Small intestine (tissue), 7 donors: ENCODE measurements at regions not wholly inside any gene's neighbourhood (a gene's known extent, or its start where the extent isn't known, plus 50 kb on each side); places are given as distances from the start of the nearest gene placed in this dataset.
"Not testable (repeated sequence)": the region's sequence is repeated elsewhere in the genome, so short reads cannot be mapped to it uniquely, and the experiment has no call there.

Experiments
- DNase-seq, 2 donors: peaks; one replicate each; pipeline versions ENCODE4 v3.0.0 to v3.0.0-alpha.2; 2013
- FAIRE-seq: peaks from 2 replicates; lab custom pipeline; 2012; peaks lifted over from hg19 to GRCh38; lab: Jason Lieb, UNC
- H3K27ac ChIP-seq, 3 donors: one replicate each; pipeline ENCODE4 v1.5.1; 2013; ENCODE audit warnings: low read length in 2 of 3, mild to moderate bottlenecking in 2 of 3, control low read depth in 1 of 3, inconsistent platforms in 1 of 3, low read depth in 1 of 3, moderate library complexity in 1 of 3
- H3K27me3 ChIP-seq, 3 donors: one replicate each; pipeline ENCODE4 v1.6.1; 2013; ENCODE audit warnings: low read length in 3 of 3, inconsistent platforms in 1 of 3; ENCODE audit not compliant: control insufficient read depth in 3 of 3, insufficient read depth in 3 of 3
- H3K36me3 ChIP-seq, 3 donors: one replicate each; pipeline ENCODE4 v1.6.1; 2013; ENCODE audit warnings: low read length in 3 of 3, inconsistent platforms in 1 of 3, low read depth in 1 of 3, mild to moderate bottlenecking in 1 of 3, moderate library complexity in 1 of 3; ENCODE audit not compliant: control insufficient read depth in 3 of 3, insufficient read depth in 2 of 3
- H3K4me1 ChIP-seq, 3 donors: one replicate each; pipeline ENCODE4 v1.6.1; 2013; ENCODE audit warnings: low read length in 2 of 3, inconsistent platforms in 1 of 3, low read depth in 1 of 3, mild to moderate bottlenecking in 1 of 3, moderate library complexity in 1 of 3; ENCODE audit not compliant: control insufficient read depth in 3 of 3, insufficient read depth in 2 of 3
- H3K4me3 ChIP-seq, 3 donors: one replicate each; pipeline ENCODE4 v1.5.1; 2013; ENCODE audit warnings: low read length in 3 of 3, control low read depth in 1 of 3, inconsistent platforms in 1 of 3, low read depth in 1 of 3, mild to moderate bottlenecking in 1 of 3, moderate library complexity in 1 of 3
- H3K9me3 ChIP-seq, 2 donors: one replicate each; pipeline ENCODE4 v1.6.1; 2013; ENCODE audit warnings: low read depth in 1 of 2, low read length in 1 of 2; ENCODE audit not compliant: control insufficient read depth in 2 of 2, insufficient read depth in 1 of 2
- WGBS, 3 donors: extraction: QIAGEN DNeasy Blood & Tissue Kit; methylation state at CpG; one replicate each; pipeline ENCODE4 v1.1.7; 2013; 5-methylcytosine and 5-hydroxymethylcytosine counted together
- donor health status: healthy with polysubstance abuse.
- donor health status: control.
- donor health status: control.
- donor health status: Bipolar disorder and iron deficiency.
- donor health status: healthy.

GRCh38 chr1:73029571-73029970 is 747.2 kb upstream of the NEGR1 start:
- Histone ChIP-seq H3K27me3 (no peaks in the 10 kb centered on the region), H3K36me3 (no peaks in the 10 kb centered on the region), H3K4me3 (no peak overlapping the region), H3K27ac (no peak overlapping the region), H3K4me1 (no peaks in the 10 kb centered on the region), H3K9me3 (no peaks in the 10 kb centered on the region)
- FAIRE-seq (no peak), DNase-seq (no peak)
- WGBS, 3 donors, result 54 to 78% (median 61%) methylated on average over 2 of the region's 2 CpGs

DNA sequence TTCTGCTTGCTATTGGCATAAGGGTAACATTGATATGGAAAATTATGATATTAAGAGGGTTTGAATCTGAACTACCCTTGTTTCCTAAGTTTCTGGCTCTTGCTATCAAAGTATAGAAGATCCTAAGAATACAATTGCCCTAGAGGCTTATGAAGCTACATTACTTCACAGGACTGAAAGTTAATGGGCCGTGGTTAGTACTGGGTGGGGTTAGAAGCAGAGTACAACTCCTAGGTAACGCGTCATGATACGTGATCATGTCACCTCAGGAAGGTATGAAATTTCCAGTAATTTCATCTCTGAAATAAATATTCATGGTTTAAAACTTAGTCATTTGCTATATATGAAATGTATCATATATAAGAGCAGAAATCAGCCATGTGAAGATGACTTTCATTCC is 743.8 kb upstream of the NEGR1 start:
- Histone ChIP-seq H3K27ac (no peak overlapping the region), H3K27me3 (no peaks in the 10 kb centered on the region), H3K36me3 (no peaks in the 10 kb centered on the region), H3K9me3 (no peaks in the 10 kb centered on the region), H3K4me3 (no peak overlapping the region), H3K4me1 (no peaks in the 10 kb centered on the region)
- FAIRE-seq, result no peak
- DNase-seq, result no peak
- WGBS, 3 donors, result 65 to 68% (median 67%) methylated on average over 4 of the region's 4 CpGs

DNA sequence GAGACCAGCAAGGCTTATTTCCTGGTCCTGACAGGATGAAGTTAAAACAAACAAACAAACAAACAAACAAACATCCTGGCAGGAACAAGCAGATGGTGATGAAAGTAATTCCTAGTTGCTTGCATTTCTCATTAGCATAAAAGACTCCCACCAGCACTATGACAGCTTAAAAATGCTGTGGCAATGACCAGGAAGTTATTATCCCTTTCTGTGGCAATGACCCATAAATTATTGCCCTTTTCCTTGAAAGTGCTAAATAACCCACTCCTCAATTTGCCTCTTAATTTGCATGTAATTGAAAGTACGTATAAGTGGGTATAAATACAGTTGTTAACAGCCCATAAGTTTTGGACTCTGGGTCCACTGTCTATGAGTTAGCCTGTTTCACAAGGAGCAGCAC is 727.6 kb upstream of the NEGR1 start:
- DNase-seq, result no peak
- H3K27ac ChIP-seq, result no peak overlapping the region
- no peaks in the 10 kb centered on the region for H3K36me3 ChIP-seq
- no peak overlapping the region for H3K4me3 ChIP-seq
- H3K27me3 ChIP-seq, result no peaks in the 10 kb centered on the region
- no peak for FAIRE-seq
- H3K9me3 ChIP-seq, result no peaks in the 10 kb centered on the region
- H3K4me1 ChIP-seq, result no peaks in the 10 kb centered on the region
- WGBS, 3 donors, result 25 to 37% (median 33%) methylated on average over 1 of the region's 1 CpG

GRCh38 chr1:73009311-73009710 is 727.0 kb upstream of the NEGR1 start:
- DNase-seq, result no peak
- H3K4me1 ChIP-seq, result no peaks in the 10 kb centered on the region

GRCh38 chr1:72997624-72998023 is 715.3 kb upstream of the NEGR1 start:
- no peak overlapping the region for H3K4me3 ChIP-seq
- no peak for DNase-seq
- no peaks in the 10 kb centered on the region for H3K27me3 ChIP-seq
- no peak for FAIRE-seq
- H3K9me3 ChIP-seq, result no peaks in the 10 kb centered on the region
- no peaks in the 10 kb centered on the region for H3K36me3 ChIP-seq
- no peaks in the 10 kb centered on the region for H3K4me1 ChIP-seq
- H3K27ac ChIP-seq, result no peak overlapping the region
- WGBS, 3 donors, result 48 to 60% (median 48%) methylated on average over 4 of the region's 4 CpGs

More at GRCh38 chr1:73009311-73009710, 727.0 kb upstream of the NEGR1 start:
- Histone ChIP-seq H3K27me3 (no peaks in the 10 kb centered on the region), H3K4me3 (no peak overlapping the region), H3K9me3 (no peaks in the 10 kb centered on the region), H3K36me3 (no peaks in the 10 kb centered on the region), H3K27ac (no peak overlapping the region)
- FAIRE-seq, result no peak
- 75 to 80% (median 75%) methylated on average over 1 of the region's 1 CpG for WGBS, 3 donors

DNA sequence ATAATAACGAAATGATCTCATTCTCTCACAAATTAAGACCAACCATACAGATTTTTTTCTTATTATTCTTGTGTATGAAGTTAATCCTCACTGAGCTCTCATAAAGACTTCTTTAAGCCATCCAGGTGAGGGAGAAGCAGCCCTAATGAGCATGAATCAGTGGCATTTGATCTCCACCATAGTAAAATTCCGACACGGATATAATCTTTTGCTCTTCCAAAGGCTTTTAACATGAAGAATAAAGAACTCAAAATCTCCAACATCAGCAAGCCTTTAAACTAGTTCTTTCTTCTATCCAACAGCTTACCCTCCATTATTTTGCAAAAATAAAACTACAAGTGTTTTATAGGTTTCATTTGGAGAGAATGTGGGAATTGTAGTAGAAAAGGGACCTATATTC is 714.7 kb upstream of the NEGR1 start:
- no peak for FAIRE-seq
- no peaks in the 10 kb centered on the region for H3K27me3 ChIP-seq
- DNase-seq, result no peak
- H3K9me3 ChIP-seq, result no peaks in the 10 kb centered on the region
- H3K27ac ChIP-seq, result no peak overlapping the region
- no peaks in the 10 kb centered on the region for H3K4me1 ChIP-seq
- no peaks in the 10 kb centered on the region for H3K36me3 ChIP-seq
- 85 to 90% (median 88%) methylated on average over 3 of the region's 3 CpGs for WGBS, 3 donors
- no peak overlapping the region for H3K4me3 ChIP-seq

- H3K9me3 ChIP-seq, H3K27ac ChIP-seq, H3K36me3 ChIP-seq, H3K4me1 ChIP-seq, H3K27me3 ChIP-seq, FAIRE-seq, H3K4me3 ChIP-seq, DNase-seq: not testable (repeated sequence)
- WGBS, 3 donors, result 79 to 83% (median 81%) methylated on average over 4 of the region's 4 CpGs
Measured at GRCh38 chr1:72987871-72988270, 705.5 kb upstream of the NEGR1 start.

DNA sequence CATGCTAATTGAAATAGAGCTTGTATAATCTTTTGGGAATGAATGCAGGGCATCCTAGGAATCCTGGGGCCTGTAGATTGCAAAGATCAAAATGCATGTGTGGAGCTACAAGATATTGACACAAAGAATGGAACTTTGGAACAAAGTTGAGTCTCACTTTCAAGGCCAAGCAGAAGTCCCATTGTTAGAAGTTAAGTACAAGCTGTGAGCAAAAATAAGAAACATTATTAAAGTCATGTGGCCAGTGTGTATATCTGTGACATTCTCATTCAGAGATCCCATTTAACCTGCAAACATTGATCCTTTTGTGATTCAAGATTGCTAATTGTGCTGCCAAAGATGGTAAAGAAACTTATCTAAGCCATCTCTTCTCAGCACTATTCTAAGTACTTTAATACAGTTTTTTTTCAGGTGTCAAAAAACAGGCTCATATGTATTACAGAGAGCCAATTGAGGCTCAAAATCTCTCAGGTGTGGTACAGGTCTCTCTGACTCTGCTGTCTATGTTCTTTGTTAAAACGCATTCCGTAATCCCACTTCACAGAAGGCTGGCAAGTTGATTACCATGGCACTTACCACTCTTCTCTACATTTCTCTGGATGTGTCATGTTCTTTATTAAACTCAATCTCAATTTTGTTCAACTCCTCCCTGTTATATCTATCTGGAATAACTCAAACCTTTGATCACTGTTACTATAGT is 704.4 kb upstream of the NEGR1 start:
- Histone ChIP-seq H3K36me3 (no peaks in the 10 kb centered on the region), H3K9me3 (no peaks in the 10 kb centered on the region), H3K27ac (no peak overlapping the region), H3K4me3 (no peak overlapping the region), H3K27me3 (no peaks in the 10 kb centered on the region), H3K4me1 (no peaks in the 10 kb centered on the region)
- 86 to 91% (median 88%) methylated on average over 2 of the region's 2 CpGs for WGBS, 3 donors
- FAIRE-seq, result no peak
- DNase-seq, result no peak

- H3K9me3 ChIP-seq, H3K4me3 ChIP-seq, H3K36me3 ChIP-seq, FAIRE-seq, H3K4me1 ChIP-seq, DNase-seq, H3K27ac ChIP-seq, H3K27me3 ChIP-seq: not testable (repeated sequence)
- 78 to 87% (median 81%) methylated on average over 11 of the region's 11 CpGs for WGBS, 3 donors
Measured at GRCh38 chr1:72985024-72985423, 702.7 kb upstream of the NEGR1 start.
